ENCODE measurements at regions not wholly inside any gene's neighbourhood (a gene's known extent, or its start where the extent isn't known, plus 50 kb on each side); places are given as distances from the start of the nearest gene placed in this dataset.

DNA sequence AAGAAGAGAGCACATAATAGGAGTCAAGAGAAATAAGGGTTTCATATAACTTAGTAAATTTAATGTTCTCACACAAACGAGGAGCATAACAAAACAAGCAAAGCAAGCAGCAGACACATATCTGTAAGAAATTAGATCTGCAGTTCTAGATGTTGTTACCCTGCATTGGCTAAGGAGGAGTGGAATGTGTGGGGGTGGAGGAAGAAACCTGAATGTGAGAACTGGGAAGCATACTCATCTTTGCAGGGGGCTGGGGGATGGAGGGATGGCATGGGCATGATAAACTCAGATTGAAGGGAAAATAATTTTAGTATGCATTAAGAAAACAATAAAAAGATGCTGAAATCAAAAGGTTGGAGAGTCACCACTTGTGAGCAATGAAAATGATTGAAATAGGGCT is 255.0 kb downstream of the LIG4 start:
- no peaks in the 10 kb centered on the region for H3K9me3 ChIP-seq
- intact Hi-C loops (cut with micrococcal nuclease; ENCODE audit: unreplicated experiment), result no loop called here
- TF ChIP-seq, protein P1, sequence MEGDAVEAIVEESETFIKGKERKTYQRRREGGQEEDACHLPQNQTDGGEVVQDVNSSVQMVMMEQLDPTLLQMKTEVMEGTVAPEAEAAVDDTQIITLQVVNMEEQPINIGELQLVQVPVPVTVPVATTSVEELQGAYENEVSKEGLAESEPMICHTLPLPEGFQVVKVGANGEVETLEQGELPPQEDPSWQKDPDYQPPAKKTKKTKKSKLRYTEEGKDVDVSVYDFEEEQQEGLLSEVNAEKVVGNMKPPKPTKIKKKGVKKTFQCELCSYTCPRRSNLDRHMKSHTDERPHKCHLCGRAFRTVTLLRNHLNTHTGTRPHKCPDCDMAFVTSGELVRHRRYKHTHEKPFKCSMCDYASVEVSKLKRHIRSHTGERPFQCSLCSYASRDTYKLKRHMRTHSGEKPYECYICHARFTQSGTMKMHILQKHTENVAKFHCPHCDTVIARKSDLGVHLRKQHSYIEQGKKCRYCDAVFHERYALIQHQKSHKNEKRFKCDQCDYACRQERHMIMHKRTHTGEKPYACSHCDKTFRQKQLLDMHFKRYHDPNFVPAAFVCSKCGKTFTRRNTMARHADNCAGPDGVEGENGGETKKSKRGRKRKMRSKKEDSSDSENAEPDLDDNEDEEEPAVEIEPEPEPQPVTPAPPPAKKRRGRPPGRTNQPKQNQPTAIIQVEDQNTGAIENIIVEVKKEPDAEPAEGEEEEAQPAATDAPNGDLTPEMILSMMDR (IDR thresholded peaks at IDR 0.05; ENCODE audit: insufficient read depth in 1 of 2, low read depth in 1 of 2, low read length in 1 of 2, severe bottlenecking in 1 of 2, unreplicated experiment in 1 of 2), result no peak
- H3K27me3 Mint-ChIP-seq (ENCODE audit: insufficient read depth, unreplicated experiment), result no peaks in the 10 kb centered on the region
- no peak for DNase-seq
- H3K36me3 ChIP-seq (ENCODE audit: control insufficient read depth, insufficient read depth, low read length), result no peaks in the 10 kb centered on the region
- CTCF ChIA-PET, result no interaction called here
- H3K27me3 ChIP-seq (replicated peaks; ENCODE audit: control insufficient read depth, insufficient read depth, low read length), result no peaks in the 10 kb centered on the region
- no peak overlapping the region for H3K27ac Mint-ChIP-seq (ENCODE audit: unreplicated experiment)
- no peaks in the 10 kb centered on the region for H3K36me3 Mint-ChIP-seq (ENCODE audit: insufficient read depth, unreplicated experiment)
- H3K4me1 Mint-ChIP-seq (ENCODE audit: low read depth, unreplicated experiment), result peaks cover 8% of the 10 kb centered on the region
- POLR2A ChIA-PET, result no interaction called here
- peaks cover 13% of the 10 kb centered on the region for H3K4me1 ChIP-seq
- no peak overlapping the region for H3K4me3 Mint-ChIP-seq (ENCODE audit: unreplicated experiment)
- H3K9me3 Mint-ChIP-seq (ENCODE audit: unreplicated experiment), result no peaks in the 10 kb centered on the region
- no TSS peak for BruUV-seq (replicated peaks)
- H3K4me3 ChIP-seq (ENCODE audit: low read depth, low read length), result no peak overlapping the region

DNA sequence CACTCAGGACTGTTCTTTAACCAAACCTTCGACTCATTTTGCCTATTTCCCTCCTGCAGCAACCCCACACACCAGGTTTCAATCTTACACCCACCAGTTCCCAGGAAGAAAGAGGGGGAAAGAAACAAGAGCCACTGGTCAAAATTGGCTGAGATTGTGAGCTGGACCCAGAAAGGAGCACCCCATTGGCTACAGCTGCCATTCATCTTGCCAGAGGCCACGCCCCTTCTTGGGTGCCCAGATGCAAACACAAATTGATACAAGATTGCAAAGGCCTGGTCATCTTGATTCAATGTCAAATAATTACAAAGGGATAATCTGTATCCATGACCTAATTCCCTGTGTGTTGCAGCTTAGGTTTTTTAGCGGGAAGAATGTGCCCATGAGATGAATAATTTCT is 258.4 kb downstream of the LIG4 start:
- ChIA-PET CTCF (no interaction called here), POLR2A (no interaction called here)
- no peak for DNase-seq
- Histone ChIP-seq H3K9me3 (no peaks in the 10 kb centered on the region), H3K4me1 (peaks cover 5% of the 10 kb centered on the region; the same call in 1 of the 2 replicates), H3K4me3 (ENCODE audit: low read depth, low read length) (no peak overlapping the region), H3K36me3 (ENCODE audit: control insufficient read depth, insufficient read depth, low read length) (no peaks in the 10 kb centered on the region), H3K27me3 (replicated peaks; ENCODE audit: control insufficient read depth, insufficient read depth, low read length) (no peaks in the 10 kb centered on the region)
- no TSS peak for BruUV-seq (replicated peaks)
- Mint-ChIP-seq H3K9me3 (ENCODE audit: unreplicated experiment) (peaks cover 4% of the 10 kb centered on the region), H3K27ac (ENCODE audit: unreplicated experiment) (no peak overlapping the region), H3K36me3 (ENCODE audit: insufficient read depth, unreplicated experiment) (no peaks in the 10 kb centered on the region), H3K4me3 (ENCODE audit: unreplicated experiment) (no peak overlapping the region), H3K4me1 (ENCODE audit: low read depth, unreplicated experiment) (peaks cover 8% of the 10 kb centered on the region), H3K27me3 (ENCODE audit: insufficient read depth, unreplicated experiment) (no peaks in the 10 kb centered on the region)
- intact Hi-C loops (cut with micrococcal nuclease; ENCODE audit: unreplicated experiment), result no loop called here
- TF ChIP-seq, protein P1 (IDR thresholded peaks at IDR 0.05; ENCODE audit: insufficient read depth in 1 of 2, low read depth in 1 of 2, low read length in 1 of 2, severe bottlenecking in 1 of 2, unreplicated experiment in 1 of 2), result no peak

DNA sequence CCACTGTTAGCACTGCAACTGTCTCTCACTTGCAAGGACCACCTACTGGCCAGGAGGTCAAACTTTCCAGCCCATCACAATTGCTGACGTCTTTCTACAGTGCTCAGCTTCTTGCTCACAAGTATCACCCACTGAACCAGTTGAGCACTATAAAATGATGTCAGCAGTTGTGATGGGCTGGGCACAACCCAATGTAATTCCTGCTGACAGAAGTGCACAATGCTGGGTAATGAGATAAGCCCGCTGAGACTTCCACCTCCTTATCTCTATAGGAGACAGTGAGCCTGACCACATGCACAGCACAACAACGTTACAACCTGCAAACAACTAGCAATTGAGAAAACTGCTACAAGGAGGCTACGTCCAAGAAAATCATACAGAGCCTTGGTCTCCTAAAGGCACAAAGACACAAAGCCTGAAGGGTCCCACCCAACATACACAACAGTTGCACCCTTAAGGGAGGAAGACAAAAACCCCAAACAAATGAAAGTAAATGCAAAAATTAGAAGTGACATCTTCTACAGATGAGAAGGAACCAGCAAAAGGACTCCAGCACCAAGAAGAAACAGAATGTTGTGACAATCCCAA is 273.2 kb downstream of the LIG4 start:
- BruUV-seq (replicated peaks), result no TSS peak
- POLR2A ChIA-PET, result no interaction called here

More for the DNA sequence above, 273.2 kb downstream of the LIG4 start:
- Mint-ChIP-seq H3K36me3 (ENCODE audit: insufficient read depth, unreplicated experiment) (no peaks in the 10 kb centered on the region), H3K27me3 (ENCODE audit: insufficient read depth, unreplicated experiment) (no peaks in the 10 kb centered on the region), H3K4me3 (ENCODE audit: unreplicated experiment) (no peak overlapping the region), H3K27ac (ENCODE audit: unreplicated experiment) (no peak overlapping the region), H3K4me1 (ENCODE audit: low read depth, unreplicated experiment) (no peaks in the 10 kb centered on the region), H3K9me3 (ENCODE audit: unreplicated experiment) (peaks cover 10% of the 10 kb centered on the region)
- H3K9me3 ChIP-seq, result no peaks in the 10 kb centered on the region
- TF ChIP-seq, protein P1 (IDR thresholded peaks at IDR 0.05; ENCODE audit: insufficient read depth in 1 of 2, low read depth in 1 of 2, low read length in 1 of 2, severe bottlenecking in 1 of 2, unreplicated experiment in 1 of 2), result no peak
- no peaks in the 10 kb centered on the region for H3K36me3 ChIP-seq (ENCODE audit: control insufficient read depth, insufficient read depth, low read length)
- H3K4me3 ChIP-seq (ENCODE audit: low read depth, low read length), result no peak overlapping the region
- DNase-seq, result no peak
- H3K4me1 ChIP-seq, result peaks cover 7% of the 10 kb centered on the region; the same call in 1 of the 2 replicates
- intact Hi-C loops (cut with micrococcal nuclease; ENCODE audit: unreplicated experiment), result loop anchor here (2.0 kb wide), 1 partner anchor 21 kb away; no protein-coding TSS in a partner anchor
- no peaks in the 10 kb centered on the region for H3K27me3 ChIP-seq (replicated peaks; ENCODE audit: control insufficient read depth, insufficient read depth, low read length)
- CTCF ChIA-PET, result no interaction called here
